ENCODE measurements at regions not wholly inside any gene's neighbourhood (a gene's known extent, or its start where the extent isn't known, plus 50 kb on each side); places are given as distances from the start of the nearest gene placed in this dataset.
A peak's percentile ranks its signal among the peaks of the same experiment; 100 is the strongest.

DNA sequence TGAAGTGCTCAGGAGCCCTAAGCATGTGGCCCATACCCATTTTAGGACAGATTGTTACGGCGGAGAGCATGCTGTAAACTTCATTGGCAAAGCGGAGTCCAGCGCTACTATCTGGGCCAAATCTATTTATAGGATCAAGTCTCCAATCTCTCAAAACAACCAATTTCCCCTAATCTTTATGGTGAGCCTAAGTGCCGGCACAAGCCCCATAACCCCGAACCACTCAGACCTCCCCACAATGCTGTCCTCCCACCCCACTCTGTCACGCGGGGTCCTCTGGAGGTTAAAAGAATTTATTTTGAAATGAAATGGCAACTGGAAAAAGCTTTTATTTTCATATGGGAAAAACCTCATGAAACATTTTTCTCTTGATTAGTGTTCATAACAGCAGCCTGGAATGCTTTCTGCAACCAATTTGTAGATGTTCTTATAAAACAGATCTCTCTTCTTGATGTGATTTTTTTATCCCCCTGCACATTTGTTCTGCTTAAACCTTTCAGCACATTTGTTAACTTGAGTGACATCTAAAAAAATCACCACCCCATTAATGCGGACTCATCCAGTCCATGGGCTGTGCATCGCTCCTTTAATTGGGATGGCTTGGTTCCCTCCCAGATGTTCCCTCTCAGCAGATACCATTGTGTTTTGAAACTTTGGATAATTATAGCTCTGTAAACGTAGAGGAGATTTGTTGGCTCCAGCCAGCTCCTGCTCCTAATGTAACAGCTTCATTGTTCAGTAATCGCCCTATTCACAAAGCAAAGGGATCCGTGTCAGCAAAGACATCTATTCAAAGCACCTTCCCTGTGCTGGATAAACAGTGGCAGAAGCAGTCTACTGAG is 323.6 kb downstream of the CD83 start:
- Histone ChIP-seq H3K27me3 (no peaks in the 10 kb centered on the region), H3K9me3 (no peaks in the 10 kb centered on the region), H3K4me1 (peaks cover 0 to 10% (median 2%) of the 10 kb centered on the region in 4 donors), H3K27ac (peak overlapping the region; percentile 43 to 72 (median 64)), H3K4me3 (no peak overlapping the region), H3K36me3 (no peaks in the 10 kb centered on the region)
- 54 to 62% methylated on average over 9 to 13 of the region's 13 CpGs for WGBS, 2 donors (ENCODE audit: low coverage in 1 of 2)
- in situ Hi-C loops (cut with MboI; ENCODE audit: low pct_ligation_motif_present in 1 of 4, low pct_unique_long_range_greater_than_20kb in 1 of 4, low sequenced_read_pairs in 3 of 4) (no loop called here), intact Hi-C loops (cut with DNase I; ENCODE audit: low total_unique reads) (no loop called here)
- no peak for DNase-seq
- TF ChIP-seq POLR2AphosphoS5 (IDR thresholded peaks at IDR 0.05) (peak in 2 of 3 donors; percentile 22 to 28), EP300 (IDR thresholded peaks at IDR 0.05; ENCODE audit: low read depth) (no peak)

DNA sequence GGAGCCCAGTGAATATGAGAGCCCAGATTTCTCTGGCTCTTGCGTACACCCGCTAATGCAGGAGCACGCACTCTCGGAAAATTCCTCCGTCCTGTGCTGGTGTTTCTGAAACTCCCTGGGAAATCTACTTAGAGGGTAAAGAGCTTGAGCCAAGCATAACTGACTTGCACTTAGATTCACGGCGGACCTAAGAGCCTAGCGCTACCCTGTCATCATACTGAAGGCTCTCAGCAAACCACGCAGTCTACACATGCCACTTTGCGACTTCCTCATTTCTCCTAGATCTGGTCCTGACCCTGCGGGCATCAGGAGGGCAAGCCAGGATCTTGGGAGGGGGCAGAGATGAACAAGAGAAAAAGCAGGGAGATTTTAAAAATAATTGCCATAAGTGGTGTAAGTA is 324.7 kb downstream of the CD83 start:
- DNase-seq, result no peak
- in situ Hi-C loops (cut with MboI; ENCODE audit: low pct_ligation_motif_present in 1 of 4, low pct_unique_long_range_greater_than_20kb in 1 of 4, low sequenced_read_pairs in 3 of 4) (no loop called here), intact Hi-C loops (cut with DNase I; ENCODE audit: low total_unique reads) (no loop called here)
- H3K4me1 ChIP-seq, result peaks cover 0 to 10% (median 2%) of the 10 kb centered on the region in 4 donors
- H3K27ac ChIP-seq, result no peak overlapping the region
- WGBS, 2 donors (ENCODE audit: low coverage in 1 of 2), result 82 to 87% methylated on average over 2 to 11 of the region's 11 CpGs
- no peaks in the 10 kb centered on the region for H3K9me3 ChIP-seq
- no peaks in the 10 kb centered on the region for H3K27me3 ChIP-seq
- H3K4me3 ChIP-seq, result no peak overlapping the region
- TF ChIP-seq EP300 (IDR thresholded peaks at IDR 0.05; ENCODE audit: low read depth) (no peak), POLR2AphosphoS5 (IDR thresholded peaks at IDR 0.05) (no peak)
- no peaks in the 10 kb centered on the region for H3K36me3 ChIP-seq

DNA sequence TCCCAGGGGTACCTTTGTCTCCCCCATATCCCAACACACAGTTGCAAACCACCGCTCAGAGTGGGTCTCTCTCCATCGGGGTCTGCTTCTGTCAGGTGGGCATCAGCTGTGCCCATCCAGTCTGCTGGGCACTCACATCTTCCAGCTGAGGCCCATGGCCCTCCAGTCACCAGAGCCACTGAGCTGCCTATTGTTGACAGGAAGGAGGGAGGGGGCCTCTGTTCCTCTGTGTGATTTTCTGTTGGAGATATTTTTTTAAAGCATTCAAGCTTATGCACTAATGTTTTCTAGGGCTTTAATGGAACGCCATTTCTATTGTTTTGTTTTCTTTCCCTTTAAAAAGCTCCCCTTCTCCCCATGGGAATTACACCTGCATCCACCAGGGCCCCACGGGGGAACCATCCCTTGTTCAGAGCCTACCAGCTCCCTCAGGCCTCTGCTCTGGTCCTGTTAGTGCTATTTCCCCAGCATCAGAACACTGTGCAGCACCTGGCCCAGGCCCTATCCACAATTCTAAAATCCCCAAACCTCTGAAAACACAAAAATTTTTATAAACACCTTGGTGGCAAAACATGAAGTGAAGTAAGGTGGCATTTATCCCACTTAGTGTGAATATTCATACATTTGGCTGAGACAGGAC is 326.2 kb downstream of the CD83 start:
- WGBS, 2 donors (ENCODE audit: low coverage in 1 of 2), result 88 to 89% methylated on average over 4 of the region's 4 CpGs
- Histone ChIP-seq H3K27me3 (no peaks in the 10 kb centered on the region), H3K4me1 (peaks cover 0 to 10% (median 2%) of the 10 kb centered on the region in 4 donors), H3K36me3 (no peaks in the 10 kb centered on the region), H3K27ac (no peak overlapping the region), H3K9me3 (no peaks in the 10 kb centered on the region), H3K4me3 (no peak overlapping the region)
- DNase-seq, result no peak
- TF ChIP-seq POLR2AphosphoS5 (IDR thresholded peaks at IDR 0.05) (no peak), EP300 (IDR thresholded peaks at IDR 0.05; ENCODE audit: low read depth) (no peak)
- in situ Hi-C loops (cut with MboI; ENCODE audit: low pct_ligation_motif_present in 1 of 4, low pct_unique_long_range_greater_than_20kb in 1 of 4, low sequenced_read_pairs in 3 of 4) (no loop called here), intact Hi-C loops (cut with DNase I; ENCODE audit: low total_unique reads) (no loop called here)

DNA sequence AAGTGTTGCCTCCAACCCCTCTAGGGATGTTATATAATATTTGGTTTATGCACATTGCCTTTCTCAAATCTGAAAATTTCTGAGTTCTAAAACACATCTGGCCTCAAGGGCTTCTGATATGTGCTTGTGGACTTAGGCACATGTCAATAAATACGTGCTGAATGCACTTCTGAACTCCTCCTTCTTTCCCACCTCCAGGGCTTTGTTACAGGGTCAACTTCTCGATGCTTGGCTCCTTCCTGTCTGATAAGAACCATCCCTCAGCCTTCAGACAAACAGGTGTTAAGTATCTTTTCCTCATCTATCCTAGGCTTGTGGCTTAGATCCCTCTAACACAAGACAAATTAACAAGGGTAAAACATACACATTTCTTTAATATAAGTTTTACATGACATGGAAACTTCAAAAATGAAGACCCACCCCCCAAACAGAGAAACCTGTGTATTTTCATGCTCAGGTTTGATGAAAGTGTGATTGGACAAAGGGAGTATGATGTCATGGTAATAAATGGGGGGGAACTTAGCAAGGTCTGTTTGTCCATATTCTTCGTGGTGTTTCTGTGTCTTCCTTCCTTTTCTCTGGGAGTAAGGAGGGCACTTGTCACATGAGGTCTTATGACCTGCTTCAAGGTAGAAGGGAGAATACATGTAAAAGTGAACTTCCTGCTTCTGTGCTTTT is 326.9 kb downstream of the CD83 start:
- H3K9me3 ChIP-seq, result no peaks in the 10 kb centered on the region
- no peak overlapping the region for H3K27ac ChIP-seq
- TF ChIP-seq POLR2AphosphoS5 (IDR thresholded peaks at IDR 0.05), result no peak
- TF ChIP-seq POLR2A (IDR thresholded peaks at IDR 0.05), result no peak
- TF ChIP-seq, protein P1, sequence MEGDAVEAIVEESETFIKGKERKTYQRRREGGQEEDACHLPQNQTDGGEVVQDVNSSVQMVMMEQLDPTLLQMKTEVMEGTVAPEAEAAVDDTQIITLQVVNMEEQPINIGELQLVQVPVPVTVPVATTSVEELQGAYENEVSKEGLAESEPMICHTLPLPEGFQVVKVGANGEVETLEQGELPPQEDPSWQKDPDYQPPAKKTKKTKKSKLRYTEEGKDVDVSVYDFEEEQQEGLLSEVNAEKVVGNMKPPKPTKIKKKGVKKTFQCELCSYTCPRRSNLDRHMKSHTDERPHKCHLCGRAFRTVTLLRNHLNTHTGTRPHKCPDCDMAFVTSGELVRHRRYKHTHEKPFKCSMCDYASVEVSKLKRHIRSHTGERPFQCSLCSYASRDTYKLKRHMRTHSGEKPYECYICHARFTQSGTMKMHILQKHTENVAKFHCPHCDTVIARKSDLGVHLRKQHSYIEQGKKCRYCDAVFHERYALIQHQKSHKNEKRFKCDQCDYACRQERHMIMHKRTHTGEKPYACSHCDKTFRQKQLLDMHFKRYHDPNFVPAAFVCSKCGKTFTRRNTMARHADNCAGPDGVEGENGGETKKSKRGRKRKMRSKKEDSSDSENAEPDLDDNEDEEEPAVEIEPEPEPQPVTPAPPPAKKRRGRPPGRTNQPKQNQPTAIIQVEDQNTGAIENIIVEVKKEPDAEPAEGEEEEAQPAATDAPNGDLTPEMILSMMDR (IDR thresholded peaks at IDR 0.05), result no peak
- 56 to 64% methylated on average over 3 of the region's 3 CpGs for WGBS, 2 donors (ENCODE audit: low coverage in 1 of 2)
- H3K4me3 ChIP-seq, result no peak overlapping the region
- H3K27me3 ChIP-seq, result no peaks in the 10 kb centered on the region
- H3K36me3 ChIP-seq, result no peaks in the 10 kb centered on the region
- no peak for DNase-seq
- peaks cover 0 to 10% (median 2%) of the 10 kb centered on the region in 4 donors for H3K4me1 ChIP-seq
- intact Hi-C loops (cut with DNase I; ENCODE audit: low total_unique reads), result no loop called here
- in situ Hi-C loops (cut with MboI; ENCODE audit: low pct_ligation_motif_present in 1 of 4, low pct_unique_long_range_greater_than_20kb in 1 of 4, low sequenced_read_pairs in 3 of 4), result no loop called here

DNA sequence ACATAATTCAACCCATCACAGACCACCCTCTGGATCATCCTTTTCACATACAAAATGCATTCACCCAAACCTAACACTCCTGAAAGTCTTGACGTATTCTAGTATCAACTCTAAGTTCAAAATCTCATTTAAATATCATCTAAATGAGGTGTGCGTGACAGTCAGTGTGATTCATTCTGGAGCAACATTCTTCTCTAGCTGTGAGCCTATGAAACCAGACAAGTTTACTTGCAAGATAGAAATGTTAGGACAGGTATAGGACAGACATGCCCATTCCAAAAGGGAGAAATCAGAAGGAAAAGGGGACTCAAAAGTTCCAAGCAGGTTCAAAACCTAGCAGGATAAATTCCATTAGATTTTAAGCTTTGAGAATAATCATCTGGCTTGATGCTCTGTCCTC is 329.7 kb downstream of the CD83 start:
- Histone ChIP-seq H3K4me3 (no peak overlapping the region), H3K27me3 (no peaks in the 10 kb centered on the region), H3K36me3 (no peaks in the 10 kb centered on the region), H3K4me1 (no peaks in the 10 kb centered on the region), H3K9me3 (no peaks in the 10 kb centered on the region), H3K27ac (no peak overlapping the region)
- TF ChIP-seq POLR2AphosphoS5 (IDR thresholded peaks at IDR 0.05) (no peak), POLR2A (IDR thresholded peaks at IDR 0.05) (no peak), EP300 (IDR thresholded peaks at IDR 0.05; ENCODE audit: low read depth) (no peak)
- TF ChIP-seq, protein P1 (IDR thresholded peaks at IDR 0.05), result no peak
- in situ Hi-C loops (cut with MboI; ENCODE audit: low pct_ligation_motif_present in 1 of 4, low pct_unique_long_range_greater_than_20kb in 1 of 4, low sequenced_read_pairs in 3 of 4), result no loop called here
- intact Hi-C loops (cut with DNase I; ENCODE audit: low total_unique reads), result no loop called here
- DNase-seq, result no peak
- 95 to 100% methylated on average over 2 of the region's 2 CpGs for WGBS, 2 donors (ENCODE audit: low coverage in 1 of 2)
